GM19463 (cell line): ENCODE measurements at regions not wholly inside any gene's neighbourhood (a gene's known extent, or its start where the extent isn't known, plus 50 kb on each side); places are given as distances from the start of the nearest gene placed in this dataset.
A peak's percentile ranks its signal among the peaks of the same experiment; 100 is the strongest.
"Not testable (repeated sequence)": the region's sequence is repeated elsewhere in the genome, so short reads cannot be mapped to it uniquely, and the experiment has no call there.

ENCODE experiments used
- ATAC-seq: cut with Tn5 transposase; IDR thresholded peaks from one replicate; pipeline ENCODE4 v1.9.1; 2021; ENCODE audit warnings: mild to moderate bottlenecking, moderate library complexity; ENCODE audit not compliant: unreplicated experiment

GRCh38 chr16:58963479-58963878 lies 229.4 kb upstream of the GOT2 start:
- ATAC-seq = no peak

- ATAC-seq = no peak
Observed at GRCh38 chr16:58962811-58963210, 228.7 kb upstream of the GOT2 start.

GRCh38 chr16:58960484-58960883 lies 226.4 kb upstream of the GOT2 start:
- no peak for ATAC-seq

- ATAC-seq = no peak
Observed at GRCh38 chr16:58960034-58960433, 225.9 kb upstream of the GOT2 start.

GRCh38 chr16:58958749-58959148 lies 224.6 kb upstream of the GOT2 start:
- ATAC-seq = no peak

- no peak for ATAC-seq
Observed at GRCh38 chr16:58948244-58948643, 214.1 kb upstream of the GOT2 start.

GRCh38 chr16:58940609-58941008 lies 206.5 kb upstream of the GOT2 start:
- ATAC-seq = no peak

GRCh38 chr16:58938811-58939210 lies 204.7 kb upstream of the GOT2 start:
- ATAC-seq = no peak

GRCh38 chr16:58937661-58938060 lies 203.5 kb upstream of the GOT2 start:
- no peak for ATAC-seq

GRCh38 chr16:58933186-58933585 lies 199.1 kb upstream of the GOT2 start:
- no peak for ATAC-seq

- ATAC-seq = no peak
Observed at GRCh38 chr16:58931436-58931835, 197.3 kb upstream of the GOT2 start.

- no peak for ATAC-seq
Observed at GRCh38 chr16:58923094-58923493, 189.0 kb upstream of the GOT2 start.

GRCh38 chr16:58913456-58913855 lies 179.3 kb upstream of the GOT2 start:
- ATAC-seq = no peak

GRCh38 chr16:58912571-58912970 lies 178.5 kb upstream of the GOT2 start:
- ATAC-seq = no peak

- ATAC-seq = no peak
Observed at GRCh38 chr16:58906981-58907715, 173.0 kb upstream of the GOT2 start.

- no peak for ATAC-seq
Observed at GRCh38 chr16:58904291-58904690, 170.2 kb upstream of the GOT2 start.

- no peak for ATAC-seq
Observed at GRCh38 chr16:58889516-58889915, 155.4 kb upstream of the GOT2 start.

- peak; percentile 52 for ATAC-seq
Observed at GRCh38 chr16:58885528-58886170, 151.5 kb upstream of the GOT2 start.

GRCh38 chr16:58884141-58884540 lies 150.0 kb upstream of the GOT2 start:
- no peak for ATAC-seq

GRCh38 chr16:58883131-58883530 lies 149.0 kb upstream of the GOT2 start:
- ATAC-seq = no peak

GRCh38 chr16:58882292-58882691 lies 148.2 kb upstream of the GOT2 start:
- peak; percentile 86 for ATAC-seq

GRCh38 chr16:58878641-58879040 lies 144.5 kb upstream of the GOT2 start:
- not testable (repeated sequence) for ATAC-seq

GRCh38 chr16:58866935-58867334 lies 132.8 kb upstream of the GOT2 start:
- no peak for ATAC-seq
